COLO668 (cell line): ENCODE measurements at regions not wholly inside any gene's neighbourhood (a gene's known extent, or its start where the extent isn't known, plus 50 kb on each side); places are given as distances from the start of the nearest gene placed in this dataset.
A peak's percentile ranks its signal among the peaks of the same experiment; 100 is the strongest.

Source experiments
- DNase-seq: peaks from one replicate; lab custom pipeline; 2025; ENCODE audit not compliant: unreplicated experiment; lab: John Stamatoyannopoulos, UW

DNA sequence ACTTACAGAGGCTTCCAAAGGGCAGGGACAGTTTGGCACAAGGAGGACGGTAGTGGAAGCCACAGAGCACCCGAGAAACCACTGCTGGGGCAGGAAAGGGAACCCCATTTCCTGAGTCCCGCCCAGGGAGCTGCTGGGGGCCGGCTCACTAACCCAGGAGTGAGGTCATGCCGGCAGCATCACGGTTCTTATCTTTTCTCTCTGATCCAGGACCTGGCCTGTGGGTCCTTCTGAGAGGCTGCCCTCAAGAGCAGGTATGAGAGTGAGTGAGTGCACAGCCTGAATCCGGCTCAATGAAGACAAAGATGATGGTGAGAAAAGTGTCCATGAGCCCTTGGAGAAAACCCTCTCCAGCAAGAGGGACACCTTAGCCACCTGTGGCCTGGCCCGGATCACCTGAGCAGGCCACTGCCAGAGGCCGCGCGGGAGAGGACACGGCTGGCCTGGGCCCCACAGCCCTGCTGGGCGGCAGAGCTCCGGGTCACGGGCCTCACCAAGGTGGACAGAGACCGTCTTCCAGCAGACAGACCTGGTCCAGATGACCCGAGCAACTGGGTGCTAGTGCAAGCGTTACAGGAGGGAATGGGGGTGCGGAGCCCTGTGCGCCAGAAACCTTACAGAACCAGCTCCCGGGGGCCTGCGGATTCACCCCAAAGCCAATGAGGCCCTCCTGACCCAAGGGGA is 94.9 kb downstream of the RIPK4 start:
- no peak for DNase-seq

DNA sequence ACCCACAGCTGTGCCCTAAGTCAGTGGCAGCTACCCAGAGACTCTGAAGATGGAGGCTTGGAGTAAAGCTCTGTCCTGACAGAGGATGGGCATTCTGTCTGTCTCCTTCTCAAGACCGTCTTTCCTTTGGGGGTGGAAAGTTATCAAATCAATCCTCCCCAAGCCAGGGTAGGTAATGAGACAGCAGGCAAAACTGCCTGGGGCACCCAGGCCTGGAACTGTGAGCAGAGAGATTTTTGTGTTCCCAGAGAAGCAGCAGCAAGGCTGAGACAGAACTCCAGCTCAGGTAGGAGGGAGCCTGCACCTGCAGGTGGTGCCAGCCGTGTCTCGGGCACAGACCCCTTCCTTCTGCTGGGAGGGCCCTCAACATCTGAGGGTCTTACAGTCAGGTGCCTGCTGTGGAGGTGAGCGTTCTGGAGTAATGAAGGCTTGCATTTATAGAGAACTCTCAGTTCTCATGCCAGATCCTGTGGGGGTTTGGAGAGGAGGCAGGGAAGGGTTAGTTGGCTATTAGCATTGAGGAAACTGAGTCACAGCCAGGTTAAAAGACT is 95.6 kb downstream of the RIPK4 start:
- no peak for DNase-seq

DNA sequence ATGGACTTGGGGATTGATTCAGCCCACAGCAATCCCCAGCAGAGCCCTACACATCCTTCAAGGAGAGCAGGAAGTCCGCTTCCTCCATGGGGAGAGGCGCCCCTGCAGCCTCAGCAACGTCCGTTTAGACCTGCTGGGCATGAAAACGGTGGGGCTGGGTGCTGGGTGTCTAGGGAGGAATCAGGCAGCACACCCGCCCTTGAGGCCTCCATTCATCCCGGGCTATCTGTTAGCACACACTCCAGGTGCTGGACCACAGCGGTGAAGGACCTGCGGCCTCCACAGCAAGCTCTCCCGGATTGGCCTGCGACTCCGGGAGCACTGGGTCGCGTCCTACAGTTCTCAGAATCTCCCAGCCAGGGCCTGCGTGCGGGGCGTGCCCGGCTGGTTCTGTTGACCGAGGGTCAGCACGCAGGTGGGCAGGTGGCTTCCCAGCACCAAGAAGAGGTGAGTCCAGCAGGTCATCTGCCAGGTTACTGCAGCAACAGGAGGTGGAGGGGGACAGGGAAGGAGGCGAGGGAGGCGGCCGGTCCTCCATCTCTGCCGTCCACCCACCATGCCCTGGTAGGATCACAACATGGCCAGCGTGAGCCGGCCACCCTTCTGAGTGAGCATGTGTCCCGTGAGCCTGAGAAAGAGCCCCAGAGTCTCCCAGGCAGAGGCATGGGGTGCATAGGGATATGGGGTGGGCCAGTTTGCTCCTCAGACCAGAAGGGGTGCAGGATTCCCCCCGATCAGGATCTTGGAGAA is 96.6 kb downstream of the RIPK4 start:
- no peak for DNase-seq

DNA sequence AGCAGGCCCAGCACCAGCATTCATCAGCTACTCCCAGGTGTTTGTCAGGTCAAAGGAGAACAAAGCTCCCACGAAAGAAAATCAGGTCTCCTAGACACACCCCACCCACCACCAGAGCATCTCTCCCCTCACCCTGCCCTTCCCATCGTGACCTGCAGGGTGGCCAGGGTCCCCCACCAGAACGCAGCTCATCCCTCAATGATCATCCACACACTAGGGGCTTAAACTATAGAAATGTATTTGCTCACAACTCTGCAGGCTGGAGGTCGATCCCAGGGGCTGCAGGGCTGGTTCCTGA is 97.4 kb downstream of the RIPK4 start:
- no peak for DNase-seq

DNA sequence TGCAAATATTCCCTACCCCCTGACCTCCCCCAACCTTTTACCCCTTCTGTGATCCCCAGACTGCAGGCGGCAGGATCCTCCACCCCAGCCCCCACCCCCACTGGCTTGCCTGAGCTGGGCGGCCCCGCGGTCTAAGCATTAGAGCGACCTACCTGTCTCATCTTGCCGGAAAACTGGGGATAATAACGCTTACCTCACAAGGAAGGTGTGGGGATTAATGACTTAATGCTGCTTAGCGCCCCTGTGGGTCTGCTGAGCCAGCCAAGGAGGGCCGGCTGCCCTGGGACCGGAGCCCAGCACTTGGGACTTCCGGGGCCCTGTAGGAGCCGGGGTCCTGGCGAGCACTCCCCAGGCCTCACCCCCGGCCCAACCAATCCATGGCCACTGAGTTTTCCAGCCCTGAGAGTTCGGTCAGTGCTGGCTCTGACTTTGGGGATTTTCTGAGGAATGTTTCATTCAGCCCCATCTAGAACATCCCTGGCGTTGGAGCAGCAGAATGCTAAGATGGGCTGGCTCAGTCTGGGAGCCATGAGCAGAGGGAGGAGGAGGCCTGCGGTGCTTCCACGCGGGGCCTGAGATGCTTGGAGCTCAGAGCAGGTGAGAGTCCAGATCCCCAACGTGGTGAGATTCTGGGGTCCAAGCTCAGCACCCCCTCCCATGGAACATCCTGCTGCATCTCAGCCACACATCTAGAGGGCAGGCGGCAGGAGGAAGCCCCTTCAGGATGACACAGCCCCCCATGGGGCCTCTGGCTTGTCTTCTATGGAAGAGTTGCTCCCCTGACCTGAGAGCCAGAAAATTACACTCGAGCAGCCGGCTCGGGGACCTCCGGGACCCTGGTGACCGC is 97.9 kb downstream of the RIPK4 start:
- no peak for DNase-seq

DNA sequence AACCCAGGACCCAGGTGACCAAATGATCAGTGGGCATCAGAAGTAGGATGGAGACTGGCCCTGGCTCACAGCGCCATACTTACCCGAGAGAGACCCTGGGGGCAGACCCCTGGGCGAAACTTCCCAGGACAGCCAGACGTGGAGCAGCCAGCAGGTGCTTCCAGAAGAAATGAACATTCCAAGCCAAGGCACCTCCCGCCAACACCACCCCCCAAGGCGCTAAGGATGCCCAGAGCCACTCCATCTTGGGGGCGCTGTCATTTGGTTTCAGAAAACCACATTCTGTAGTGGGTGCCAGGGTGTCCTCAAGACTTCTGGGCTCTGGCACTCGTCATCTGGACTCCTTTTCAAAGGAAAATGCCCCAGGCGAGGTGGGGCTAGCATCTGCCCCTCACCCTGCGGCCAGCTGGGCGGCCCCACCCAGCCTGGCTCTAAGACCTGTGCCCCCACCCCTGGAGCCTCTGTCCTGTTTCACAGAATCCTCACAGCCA is 98.8 kb downstream of the RIPK4 start:
- DNase-seq, result no peak

DNA sequence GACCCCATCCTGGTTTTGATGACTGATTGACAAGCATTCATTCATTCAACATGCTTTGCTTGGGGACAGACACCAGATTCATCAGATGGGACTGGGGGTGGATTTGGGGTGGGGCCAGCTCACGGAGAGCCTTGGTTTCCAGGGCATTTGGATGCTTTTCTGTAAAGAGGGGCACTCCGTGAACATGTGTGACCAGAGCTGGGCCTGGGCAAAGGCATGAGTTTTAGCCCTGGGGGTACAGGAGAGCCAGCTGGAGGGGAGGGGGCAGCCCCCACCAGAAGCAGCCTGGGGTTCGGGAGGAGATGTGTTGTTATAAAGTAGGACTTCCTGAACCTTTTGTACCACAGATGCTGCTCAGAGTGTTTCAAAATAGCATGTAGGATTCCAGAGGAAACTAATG is 99.7 kb downstream of the RIPK4 start:
- DNase-seq, result no peak

DNA sequence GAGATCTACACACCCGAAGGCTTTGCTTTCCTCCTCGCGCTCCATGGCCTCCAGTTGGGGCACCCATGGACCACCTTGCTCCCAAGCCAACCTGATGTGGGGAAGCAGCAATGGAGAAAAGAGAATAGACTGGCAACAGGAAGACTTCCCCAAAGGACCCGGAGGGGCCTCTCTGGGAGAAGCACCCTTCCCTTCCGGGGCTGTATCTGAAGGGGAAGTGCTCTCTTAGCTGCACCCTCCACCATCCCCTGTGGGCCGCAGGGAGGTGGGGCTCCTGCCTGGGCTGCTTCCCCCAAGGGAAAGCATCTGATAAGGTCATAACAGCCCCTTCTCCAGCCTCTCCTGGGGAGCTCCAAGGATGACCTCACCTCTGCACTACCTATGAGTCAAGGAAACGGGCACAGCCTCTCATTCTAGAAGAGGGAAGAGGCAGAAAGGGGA is 100.2 kb downstream of the RIPK4 start:
- no peak for DNase-seq

DNA sequence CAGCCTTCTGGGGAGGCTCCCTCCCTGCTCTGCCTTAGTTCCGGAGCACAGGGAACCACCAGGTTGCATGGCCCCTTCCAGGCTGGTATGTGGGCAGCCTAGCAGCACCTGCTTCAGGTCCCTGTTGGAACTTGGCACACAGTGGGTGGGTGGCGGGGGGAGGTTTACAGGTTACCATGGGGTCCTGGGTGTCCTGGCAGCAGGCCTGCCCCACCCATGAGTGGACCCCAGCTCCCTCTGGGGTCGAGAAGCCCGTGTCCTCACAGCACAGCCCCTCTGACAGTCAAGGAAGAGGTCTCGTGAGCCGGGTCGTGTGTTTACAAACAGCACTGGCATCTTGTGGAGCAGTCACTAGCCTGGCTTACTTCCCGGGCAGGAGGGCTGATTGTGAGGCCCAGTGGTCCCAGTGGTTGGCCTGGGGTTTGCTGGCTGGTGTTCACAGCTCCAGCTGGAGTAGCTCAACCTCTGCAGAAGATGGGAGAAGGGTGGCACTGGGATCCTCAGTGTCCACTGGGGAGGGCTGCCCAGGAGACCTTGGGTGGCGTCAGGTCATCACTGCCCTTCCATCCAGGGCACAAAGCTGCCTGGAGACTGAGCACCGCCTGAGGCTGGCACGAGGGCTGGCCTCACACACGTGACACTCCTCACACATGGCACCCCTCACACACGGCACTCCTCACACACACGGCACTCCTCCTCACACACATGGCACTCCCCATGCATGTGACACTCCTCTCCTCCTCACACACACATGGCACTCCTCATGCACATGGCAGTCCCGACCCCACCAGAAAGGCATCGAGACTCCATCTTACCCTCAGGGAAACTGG is 100.9 kb downstream of the RIPK4 start:
- no peak for DNase-seq

DNA sequence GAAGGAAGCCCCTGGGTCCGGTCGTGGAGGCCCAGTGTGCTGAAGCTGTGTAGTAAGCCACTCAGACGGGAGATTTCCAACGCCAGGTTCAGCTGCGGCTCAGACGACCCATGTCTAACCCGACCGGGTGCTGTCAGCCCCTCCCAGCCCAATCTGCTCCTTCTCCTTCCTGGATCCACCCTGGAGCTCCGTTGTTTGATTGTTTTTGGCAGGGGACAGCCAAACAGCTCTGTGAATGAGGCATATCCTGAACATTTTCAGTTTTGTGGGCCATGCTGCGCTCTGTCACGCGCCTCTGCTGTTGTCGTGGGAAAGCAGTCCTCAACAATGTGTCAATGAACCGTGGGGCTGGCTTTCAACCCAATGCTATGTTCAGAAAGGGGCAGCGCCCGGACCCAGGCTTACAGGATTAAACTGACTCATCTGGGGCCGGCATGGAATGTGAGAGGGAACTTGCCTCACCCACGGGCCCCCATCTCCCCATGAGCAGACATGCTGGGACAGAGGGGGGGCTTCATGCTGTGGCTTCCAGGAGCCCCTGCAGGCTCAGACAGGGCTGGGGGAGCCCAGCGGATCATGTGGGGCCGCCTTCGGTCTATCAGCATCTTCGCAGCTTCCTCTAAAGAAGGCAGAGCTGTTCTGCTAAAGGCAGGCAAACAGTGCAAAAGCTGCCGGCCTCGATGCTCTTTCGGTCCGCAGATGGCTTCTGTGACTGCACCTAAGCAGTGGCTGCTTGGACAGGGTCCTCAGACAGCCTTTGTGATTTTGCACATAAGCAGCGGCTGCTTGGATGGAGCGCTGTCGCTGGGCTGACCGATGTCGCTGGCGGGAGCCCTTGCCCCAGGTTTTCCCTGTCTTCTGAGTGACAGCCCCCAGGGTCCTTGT is 101.7 kb downstream of the RIPK4 start:
- no peak for DNase-seq

DNA sequence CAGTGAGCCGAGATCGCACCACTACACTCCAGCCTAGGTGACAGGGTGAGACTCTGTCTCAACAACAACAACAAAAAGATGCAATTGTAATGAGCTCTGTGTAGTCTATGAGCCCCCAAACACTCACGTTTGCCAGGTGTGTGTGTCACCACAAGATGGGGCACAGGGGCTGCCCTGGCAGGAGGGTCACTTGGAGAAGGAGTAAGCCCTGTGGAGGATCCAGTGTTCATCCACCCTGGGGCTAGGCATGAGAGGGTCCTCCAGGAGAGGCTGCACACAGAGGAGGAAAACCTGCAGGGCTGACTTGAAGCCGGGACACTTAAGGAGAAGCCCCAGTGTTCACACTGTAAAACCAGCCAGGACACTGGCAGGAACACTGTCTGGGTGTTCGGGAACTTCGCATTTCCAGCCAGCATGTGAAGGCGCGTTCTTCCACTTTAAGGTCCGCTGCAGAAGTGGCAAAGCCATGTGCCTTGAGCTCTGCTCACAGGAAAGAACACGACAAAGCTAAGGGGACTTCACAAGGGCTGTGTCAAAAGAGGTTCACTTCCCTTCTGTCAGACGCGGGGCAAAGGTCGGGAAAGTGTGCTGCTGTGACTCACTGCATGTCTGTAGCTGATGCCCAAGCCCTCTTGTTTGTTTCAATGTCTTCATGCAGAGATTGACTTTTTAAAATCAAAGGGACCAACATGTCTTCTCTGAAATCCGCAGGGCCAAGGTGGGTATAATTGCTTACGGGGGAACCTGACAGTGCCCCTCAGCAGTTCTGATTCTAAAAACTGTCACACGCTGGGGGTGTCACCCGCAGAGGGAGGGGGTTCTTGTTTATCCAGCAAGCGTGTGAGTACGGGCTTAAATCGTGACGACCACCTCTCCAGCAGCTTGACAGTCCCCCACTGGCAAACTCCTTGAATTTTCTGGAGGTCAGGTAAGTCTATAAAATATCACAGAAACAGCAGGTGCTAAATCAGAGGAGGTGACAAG is 102.8 kb downstream of the RIPK4 start:
- peak; percentile 47 for DNase-seq

DNA sequence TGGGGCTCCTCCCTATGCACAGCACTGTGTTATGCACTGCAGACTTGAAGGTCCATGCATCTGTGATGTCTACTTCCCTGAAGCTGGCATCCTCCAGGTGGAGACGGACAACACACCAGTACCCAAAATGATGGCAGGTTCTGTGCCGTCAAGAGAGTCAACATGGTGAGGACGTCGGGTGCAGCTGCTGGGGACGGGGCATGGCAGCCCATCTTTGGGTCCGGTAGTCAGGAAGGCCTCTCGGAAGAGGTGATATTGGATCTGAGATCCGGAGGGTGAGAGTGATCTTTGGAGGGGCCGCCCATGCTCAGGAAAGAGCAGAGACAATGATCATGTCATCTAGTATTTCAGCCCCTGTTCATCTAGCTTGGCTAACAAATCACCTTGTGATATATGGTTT is 104.1 kb downstream of the RIPK4 start:
- DNase-seq, result no peak

DNA sequence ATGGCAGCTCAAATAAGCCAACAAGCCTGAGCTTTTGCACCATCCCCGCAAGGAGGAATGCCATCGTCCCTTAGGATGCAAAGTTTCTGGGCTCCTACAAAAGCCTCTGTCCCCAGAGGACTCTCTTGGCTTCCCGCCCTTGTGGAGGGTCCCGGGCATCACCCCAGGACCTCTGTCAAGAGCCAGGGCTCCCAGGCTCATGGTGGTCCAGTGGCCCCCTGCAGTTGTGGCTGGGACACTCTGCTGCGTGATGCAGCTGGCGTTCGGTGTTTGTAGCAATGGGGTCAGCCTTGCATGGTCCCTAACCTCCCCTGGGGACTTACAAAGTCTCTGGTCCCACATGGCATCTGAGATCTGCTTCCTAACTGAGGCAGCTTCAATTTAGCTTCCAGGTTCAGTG is 104.7 kb downstream of the RIPK4 start:
- DNase-seq, result no peak

DNA sequence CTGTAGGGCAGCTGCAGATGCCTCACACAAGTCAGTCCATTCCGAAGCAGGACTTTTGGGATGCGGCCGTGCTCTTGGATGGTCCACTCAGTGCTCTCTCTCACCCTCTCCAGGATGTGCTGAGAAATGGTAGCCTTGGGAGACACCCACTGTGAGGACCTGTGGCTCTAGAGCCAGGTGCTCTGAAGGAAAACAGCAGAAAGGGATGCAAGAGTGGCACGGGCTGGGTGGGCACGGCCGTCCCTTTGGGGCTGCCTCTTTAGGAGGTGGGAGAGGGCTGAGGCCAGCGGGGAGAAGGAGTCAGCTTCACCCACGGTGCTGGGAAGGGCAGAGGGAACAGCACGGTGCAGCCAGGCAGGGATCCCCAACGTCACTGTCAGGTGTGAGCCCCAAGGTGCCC is 106.1 kb downstream of the RIPK4 start:
- no peak for DNase-seq

DNA sequence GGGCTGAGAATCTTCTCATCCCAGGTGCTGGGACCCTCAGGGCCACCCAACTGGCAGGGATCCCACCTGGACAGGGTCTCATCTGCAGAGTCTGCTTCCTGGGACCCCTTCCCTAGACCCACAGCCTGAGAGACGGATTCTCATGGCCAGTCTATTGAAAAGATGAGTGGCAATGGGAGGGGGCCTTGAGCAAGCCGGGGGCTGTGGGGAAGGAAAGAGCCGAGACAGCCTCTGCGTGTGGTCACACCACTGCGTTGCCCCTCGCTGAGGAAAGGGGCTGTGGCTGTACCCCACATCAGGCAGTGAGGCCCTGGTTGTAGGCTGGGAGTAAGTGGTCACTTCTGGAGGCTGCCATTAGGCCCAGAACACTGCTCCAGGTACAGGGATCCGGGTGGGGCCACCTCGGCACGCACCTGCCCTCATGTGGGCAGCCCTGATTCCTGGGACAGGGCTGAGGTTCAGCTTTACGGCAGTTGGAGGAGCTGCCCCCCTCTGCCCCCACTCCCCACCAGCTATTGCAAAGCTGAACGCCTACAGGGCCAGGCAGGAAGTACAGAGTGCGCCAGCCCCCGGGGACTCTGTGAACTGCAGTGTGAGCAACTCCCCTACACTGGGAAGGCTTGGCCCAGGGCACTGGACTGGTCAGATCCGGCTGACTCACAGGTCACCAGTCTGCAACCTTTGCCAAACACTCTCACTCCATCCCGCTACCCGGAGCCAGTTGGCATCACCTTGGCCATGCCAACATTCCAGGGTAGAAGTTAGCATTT is 106.9 kb downstream of the RIPK4 start:
- no peak for DNase-seq

DNA sequence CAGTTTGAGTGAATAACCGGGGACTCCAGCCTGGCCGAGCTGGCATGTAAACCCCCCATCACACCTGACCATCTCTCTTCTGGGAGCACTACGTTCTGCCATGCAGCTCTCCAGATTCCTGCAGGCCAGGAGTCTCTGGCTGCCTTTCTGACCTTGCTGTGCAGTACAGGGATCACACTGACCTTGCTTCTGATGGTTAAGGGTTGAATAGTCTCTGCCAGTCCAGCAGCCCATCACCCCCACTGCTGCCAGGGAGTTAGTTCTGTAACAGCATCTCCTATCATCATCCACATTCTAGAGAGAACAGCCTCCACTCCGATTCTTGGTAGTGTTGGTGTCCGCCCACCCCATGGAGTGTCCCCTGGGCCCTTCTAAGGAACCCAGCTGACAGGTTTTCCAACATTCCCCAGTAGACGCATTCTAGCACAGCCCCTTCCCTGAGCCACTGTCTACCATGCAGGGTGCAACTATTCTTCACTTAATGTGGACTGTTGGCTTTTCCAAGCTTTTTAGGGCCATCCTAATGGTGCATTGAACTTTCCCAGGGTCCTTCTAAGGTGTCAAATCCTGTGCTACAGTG is 109.8 kb downstream of the RIPK4 start:
- no peak for DNase-seq

DNA sequence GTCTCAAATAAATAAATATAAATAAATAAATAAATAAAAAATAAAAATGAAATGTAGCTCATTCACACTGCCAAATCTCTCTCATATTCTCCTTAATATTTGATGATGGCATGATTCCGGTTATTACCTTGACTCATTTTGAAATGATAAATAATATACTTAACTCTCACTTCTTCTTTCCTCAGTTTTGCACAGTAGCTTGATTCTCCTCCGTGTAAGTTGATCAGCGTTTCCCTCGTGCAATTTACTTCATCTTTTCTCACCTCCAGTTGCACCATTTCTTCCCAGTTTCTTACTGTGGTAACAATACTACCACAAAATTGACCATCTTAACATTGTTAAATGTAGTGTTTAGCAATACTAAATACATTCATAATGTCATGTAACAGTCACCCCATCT is 111.6 kb downstream of the RIPK4 start:
- DNase-seq, result no peak
